Stimulated activated CD8-positive, alpha-beta memory T cell treated with anti-CD3 and anti-CD28 coated beads, Interleukin-7, amount 100 ng/mL, for 48 hours (primary cell): ENCODE measurements at regions not wholly inside any gene's neighbourhood (a gene's known extent, or its start where the extent isn't known, plus 50 kb on each side); places are given as distances from the start of the nearest gene placed in this dataset.

Source experiments
- DNase-seq, 2 donors: peaks; one replicate each; pipeline ENCODE4 v3.0.0-alpha.2; 2020; ENCODE audit warnings: low read depth in 1 of 2; ENCODE audit errors: extremely low read depth in 1 of 2

GRCh38 chr4:141576585-141577110 lies 59.7 kb upstream of the IL15 start:
- no peak for DNase-seq

- no peak for DNase-seq
These were observed 57.9 kb upstream of the IL15 start for GRCh38 chr4:141578451-141578850.

- DNase-seq = no peak
These were observed 55.9 kb upstream of the IL15 start for GRCh38 chr4:141580523-141580922.
